ENCODE measurements at regions not wholly inside any gene's neighbourhood (a gene's known extent, or its start where the extent isn't known, plus 50 kb on each side); places are given as distances from the start of the nearest gene placed in this dataset.
"Not testable (repeated sequence)": the region's sequence is repeated elsewhere in the genome, so short reads cannot be mapped to it uniquely, and the experiment has no call there.

- no peaks in the 10 kb centered on the region; the same call in 1 of the 2 replicates for H3K27me3 ChIP-seq
- H3K9me3 ChIP-seq (replicated peaks): 0 out of 2 replicates have a peak, but pooled peaks cover 4% of the 10 kb centered on the region
Measured at GRCh38 chr17:19470530-19471261, 59.7 kb downstream of the RNF112 start.

DNA sequence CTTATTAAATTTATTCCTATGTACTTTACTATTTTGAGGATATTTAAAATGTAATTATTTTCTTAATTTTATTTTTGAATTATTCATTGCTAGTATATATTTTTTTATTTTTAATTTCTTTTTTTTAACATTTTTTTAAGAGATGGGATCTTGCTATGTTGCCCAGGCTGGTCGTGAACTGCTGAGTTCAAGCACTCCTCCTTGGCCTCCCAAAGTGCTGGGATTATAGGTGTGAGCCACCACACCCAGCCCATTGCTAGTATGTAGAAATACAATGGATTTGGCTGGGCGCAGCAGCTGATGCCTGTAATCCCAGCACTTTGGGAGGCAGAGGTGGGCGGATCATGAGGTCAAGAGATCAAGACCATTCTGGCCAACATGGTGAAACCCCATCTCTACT is 59.2 kb upstream of the SLC47A1 start:
- not testable (repeated sequence) for H3K27ac ChIP-seq, H3K36me3 ChIP-seq, H3K4me1 ChIP-seq, DNase-seq, H3K27me3 ChIP-seq, H3K4me3 ChIP-seq
- peaks cover 11% of the 10 kb centered on the region for H3K9me3 ChIP-seq (replicated peaks)

More at GRCh38 chr17:19470530-19471261, 59.7 kb downstream of the RNF112 start:
- Histone ChIP-seq H3K36me3 (no peaks in the 10 kb centered on the region), H3K4me1 (peaks cover 6% of the 10 kb centered on the region; the same call in 1 of the 2 replicates), H3K4me3 (peak overlapping the region; percentile 43), H3K27ac (no peak overlapping the region)
- peak; percentile 77 to 86 for DNase-seq

GRCh38 chr17:19475800-19476199 is 57.9 kb upstream of the SLC47A1 start:
- H3K36me3 ChIP-seq, H3K4me3 ChIP-seq, H3K27ac ChIP-seq, DNase-seq, H3K27me3 ChIP-seq, H3K4me1 ChIP-seq: not testable (repeated sequence)
- peaks cover 18% of the 10 kb centered on the region for H3K9me3 ChIP-seq (replicated peaks)

DNA sequence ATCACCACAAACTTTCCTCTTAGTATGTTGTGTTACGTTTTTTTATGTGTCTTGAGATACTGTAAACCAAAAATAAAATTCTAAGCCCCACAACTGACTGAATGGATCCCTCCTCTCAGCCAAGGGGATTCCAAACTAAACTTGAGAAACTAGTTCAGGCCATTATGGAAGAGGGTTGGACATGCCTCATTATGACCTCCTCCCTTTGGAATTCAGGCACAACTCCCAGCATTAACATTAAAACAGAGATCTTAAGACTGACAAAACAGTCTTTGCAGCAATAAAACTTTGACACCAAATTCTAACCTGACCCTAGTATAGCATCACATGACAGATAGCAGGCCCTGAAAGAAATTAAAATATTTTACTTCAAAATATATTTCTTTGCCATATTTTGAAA is 51.1 kb upstream of the SLC47A1 start:
- peak overlapping the region; percentile 3; the same call in 1 of the 2 replicates for H3K27ac ChIP-seq
- no peaks in the 10 kb centered on the region for H3K27me3 ChIP-seq
- H3K36me3 ChIP-seq: no peaks in the 10 kb centered on the region
- H3K9me3 ChIP-seq (replicated peaks): peaks cover 7% of the 10 kb centered on the region; the same call in 1 of the 2 replicates
- peaks cover 12% of the 10 kb centered on the region for H3K4me1 ChIP-seq
- H3K4me3 ChIP-seq: no peak overlapping the region
- DNase-seq: peak in 1 of 2 experiments; percentile 51

Data from SJCRH30 (cell line).